ENCODE measurements at regions not wholly inside any gene's neighbourhood (a gene's known extent, or its start where the extent isn't known, plus 50 kb on each side); places are given as distances from the start of the nearest gene placed in this dataset.

- Histone ChIP-seq H3K27ac (ENCODE audit: extremely low read depth, low read depth, low read length) (no peak overlapping the region), H3K9me3 (replicated peaks; ENCODE audit: control insufficient read depth, insufficient read depth, low read depth, low read length) (no peaks in the 10 kb centered on the region), H3K4me1 (replicated peaks in 1 of 2; ENCODE audit: control insufficient read depth in 2 of 2, insufficient read depth in 2 of 2, low read length in 2 of 2) (no peaks in the 10 kb centered on the region), H3K4me2 (ENCODE audit: insufficient read depth, low read length) (no peak overlapping the region), H3K9ac (ENCODE audit: insufficient read depth in 1 of 2, low read depth in 2 of 2, low read length in 2 of 2) (no peak overlapping the region), H3K27me3 (ENCODE audit: control insufficient read depth in 2 of 2, insufficient read depth in 2 of 2, low read length in 2 of 2) (no peaks in the 10 kb centered on the region), H3K4me3 (no peak overlapping the region), H4K20me1 (replicated peaks; ENCODE audit: control insufficient read depth, insufficient read depth, low read length) (no peaks in the 10 kb centered on the region), H3K79me2 (ENCODE audit: control insufficient read depth, insufficient read depth, low read length) (no peaks in the 10 kb centered on the region), H2AFZ (ENCODE audit: low read depth, low read length) (no peak overlapping the region), H3K36me3 (ENCODE audit: control insufficient read depth, insufficient read depth, low read length) (no peaks in the 10 kb centered on the region), H3K9me1 (ENCODE audit: control insufficient read depth, insufficient read depth, low read length) (no peaks in the 10 kb centered on the region)
- ATAC-seq (no peak), DNase-seq (ENCODE audit: extremely low read depth in 1 of 4, low spot score in 3 of 4) (no peak), FAIRE-seq (no peak)
- in situ Hi-C loops (cut with MboI), result no loop called here
- WGBS (ENCODE audit: insufficient coverage, low coverage, missing lambda C conversion rate), result 0% methylated on average over 5 of the region's 5 CpGs
- TF ChIP-seq MXD1 (CRISPR knock-in tag; IDR thresholded peaks at IDR 0.05; ENCODE audit: borderline replicate concordance, poor library complexity, severe bottlenecking), result no peak
- no peak for TF ChIP-seq ZNF764 (CRISPR knock-in tag; IDR thresholded peaks at IDR 0.05; ENCODE audit: low read depth)
- TF ChIP-seq ZNF280B (CRISPR knock-in tag; IDR thresholded peaks at IDR 0.05), result no peak
- no peak for TF ChIP-seq MAZ (CRISPR knock-in tag; conservative IDR thresholded peaks at IDR 0.05 in 1 of 2, IDR thresholded peaks at IDR 0.05 in 1 of 2)
- TF ChIP-seq ZNF551 (CRISPR knock-in tag; IDR thresholded peaks at IDR 0.05), result no peak
- no peak for TF ChIP-seq POLR2B (IDR thresholded peaks at IDR 0.05; ENCODE audit: low read depth, partially characterized antibody)
- TF ChIP-seq ZNF778 (CRISPR knock-in tag; IDR thresholded peaks at IDR 0.05), result no peak
- TF ChIP-seq NRF1 (conservative IDR thresholded peaks at IDR 0.05 in 1 of 2, IDR thresholded peaks at IDR 0.05 in 1 of 2), result no peak
- TF ChIP-seq CBX3 (IDR thresholded peaks at IDR 0.05; ENCODE audit: borderline replicate concordance in 1 of 2, low read length in 2 of 2), result no peak
- TF ChIP-seq ZFP1 (CRISPR knock-in tag; IDR thresholded peaks at IDR 0.05), result no peak
- TF ChIP-seq BHLHE40 (IDR thresholded peaks at IDR 0.05; ENCODE audit: low read length), result no peak
- TF ChIP-seq SFPQ (IDR thresholded peaks at IDR 0.05; ENCODE audit: low read depth, low read length), result no peak
- intact Hi-C loops (cut with micrococcal nuclease), result no loop called here
- BruUV-seq (replicated peaks), result no TSS peak
- ChIA-PET POLR2A (no interaction called here), CTCF (ENCODE audit: low intra/inter-chr PET ratio) (no interaction called here)
Measured at GRCh38 chr12:98084391-98084790, 431.0 kb upstream of the TMPO start.

All from K562 (cell line).